ENCODE measurements at regions not wholly inside any gene's neighbourhood (a gene's known extent, or its start where the extent isn't known, plus 50 kb on each side); places are given as distances from the start of the nearest gene placed in this dataset.
A peak's percentile ranks its signal among the peaks of the same experiment; 100 is the strongest.
"Not testable (repeated sequence)": the region's sequence is repeated elsewhere in the genome, so short reads cannot be mapped to it uniquely, and the experiment has no call there.

- no peak for DNase-seq
Observed at GRCh38 chr1:22320587-22321344, 130.9 kb upstream of the ZBTB40 start.

GRCh38 chr1:22321917-22322316 is 129.7 kb upstream of the ZBTB40 start:
- no peak for DNase-seq

DNA sequence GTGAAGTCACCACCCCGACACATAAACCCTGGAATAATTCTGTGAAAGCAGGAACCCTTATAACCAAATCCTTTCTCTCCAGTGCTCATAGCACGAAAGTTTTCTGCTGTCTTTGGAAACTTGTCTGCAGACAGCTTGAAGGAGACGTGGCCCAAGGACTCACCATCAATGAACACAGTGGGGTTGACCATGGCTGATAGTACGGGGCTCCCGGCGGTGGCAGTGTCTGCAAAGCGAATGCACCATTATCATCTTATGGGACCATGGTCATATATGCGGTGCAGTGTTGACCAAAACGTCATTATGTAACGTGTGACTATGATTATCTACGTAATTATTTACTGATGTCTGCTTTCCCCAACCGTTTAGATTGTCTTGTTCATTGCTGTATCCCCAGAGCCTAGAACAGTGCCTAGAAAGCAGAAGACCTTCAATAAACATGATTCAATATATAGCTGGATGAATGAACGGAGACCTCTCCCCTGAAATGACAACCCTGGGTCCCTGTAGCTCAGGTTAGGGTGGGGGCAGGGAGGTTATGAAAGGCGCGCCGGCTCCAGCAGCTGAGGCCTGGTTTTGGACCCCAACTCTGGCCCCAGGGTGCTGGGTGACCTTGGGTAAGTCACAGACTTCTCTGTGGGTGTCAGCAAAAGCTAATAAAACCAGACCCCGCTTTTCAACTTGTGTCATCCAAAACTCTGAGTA is 128.4 kb upstream of the ZBTB40 start:
- no peak for DNase-seq

- DNase-seq, result no peak
Observed at GRCh38 chr1:22323846-22324504, 127.7 kb upstream of the ZBTB40 start.

- peak; percentile 18 for DNase-seq
Observed at GRCh38 chr1:22325531-22326371, 125.9 kb upstream of the ZBTB40 start.

DNA sequence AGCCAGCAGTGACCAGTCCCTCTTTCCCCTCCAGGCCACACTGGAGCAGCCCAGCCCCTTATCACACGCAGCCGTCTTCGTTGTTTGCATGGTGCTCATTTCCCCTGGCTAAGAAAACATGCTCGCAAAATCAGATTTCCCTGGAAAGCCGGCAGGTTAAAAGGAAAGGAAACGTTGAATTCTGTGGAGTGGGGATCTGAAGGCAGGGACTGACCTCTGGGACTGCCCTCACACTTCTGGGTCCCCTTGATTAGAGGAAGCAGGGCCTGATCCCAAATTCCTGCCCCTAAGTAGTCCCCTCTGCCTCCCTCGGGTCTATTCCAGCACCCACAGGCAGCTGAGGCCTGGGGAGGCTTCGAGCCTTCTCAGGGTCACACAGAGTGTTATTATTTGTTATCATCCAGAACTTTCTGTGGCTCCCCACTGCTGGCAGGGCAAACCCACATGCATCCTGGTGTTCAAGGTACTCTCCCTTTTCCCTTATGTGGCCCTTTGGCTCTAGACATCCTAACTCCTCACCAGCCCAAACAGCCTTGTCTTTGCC is 125.2 kb upstream of the ZBTB40 start:
- DNase-seq, result peak; percentile 26

DNA sequence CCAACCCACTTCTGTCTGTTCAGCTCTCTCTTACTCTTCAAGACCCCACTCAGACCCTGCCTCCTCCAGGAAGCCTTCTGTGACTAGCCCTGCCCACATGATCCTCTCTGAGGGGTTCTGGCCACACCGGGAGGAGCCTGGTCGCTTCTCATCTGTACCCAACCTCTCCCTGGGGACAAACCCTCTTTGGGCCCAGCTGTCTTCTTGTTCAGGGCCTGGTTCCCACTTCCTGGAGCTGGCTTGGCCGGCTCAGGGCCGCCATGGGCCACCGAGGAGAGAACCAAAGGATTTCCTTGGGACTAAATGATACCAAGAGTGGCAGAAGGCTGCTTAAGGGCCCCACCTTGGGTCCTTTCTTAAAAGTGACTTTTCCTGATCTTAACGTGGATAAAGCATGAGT is 124.7 kb upstream of the ZBTB40 start:
- peak; percentile 22 for DNase-seq

GRCh38 chr1:22327411-22327810 is 124.2 kb upstream of the ZBTB40 start:
- DNase-seq, result peak; percentile 20

- DNase-seq, result no peak
Observed at GRCh38 chr1:22328331-22329147, 123.1 kb upstream of the ZBTB40 start.

DNA sequence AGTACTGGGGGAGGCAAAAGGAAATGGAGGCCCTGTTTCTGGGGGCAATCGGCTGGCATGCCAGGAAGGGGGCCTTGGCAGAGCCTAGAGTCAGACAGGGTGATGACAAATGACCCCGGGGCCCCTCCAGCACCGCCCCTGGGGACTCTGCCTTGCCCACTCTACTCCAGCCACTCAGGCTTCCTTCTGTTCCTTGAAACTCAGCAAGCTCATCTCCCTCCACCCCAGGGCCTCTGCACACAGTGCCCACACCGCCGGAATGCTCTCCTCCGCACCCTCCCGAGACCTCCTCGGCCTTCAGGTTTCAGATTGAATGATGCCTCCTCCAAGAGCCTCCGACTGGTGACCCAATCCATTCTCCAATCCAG is 122.5 kb upstream of the ZBTB40 start:
- DNase-seq, result no peak

DNA sequence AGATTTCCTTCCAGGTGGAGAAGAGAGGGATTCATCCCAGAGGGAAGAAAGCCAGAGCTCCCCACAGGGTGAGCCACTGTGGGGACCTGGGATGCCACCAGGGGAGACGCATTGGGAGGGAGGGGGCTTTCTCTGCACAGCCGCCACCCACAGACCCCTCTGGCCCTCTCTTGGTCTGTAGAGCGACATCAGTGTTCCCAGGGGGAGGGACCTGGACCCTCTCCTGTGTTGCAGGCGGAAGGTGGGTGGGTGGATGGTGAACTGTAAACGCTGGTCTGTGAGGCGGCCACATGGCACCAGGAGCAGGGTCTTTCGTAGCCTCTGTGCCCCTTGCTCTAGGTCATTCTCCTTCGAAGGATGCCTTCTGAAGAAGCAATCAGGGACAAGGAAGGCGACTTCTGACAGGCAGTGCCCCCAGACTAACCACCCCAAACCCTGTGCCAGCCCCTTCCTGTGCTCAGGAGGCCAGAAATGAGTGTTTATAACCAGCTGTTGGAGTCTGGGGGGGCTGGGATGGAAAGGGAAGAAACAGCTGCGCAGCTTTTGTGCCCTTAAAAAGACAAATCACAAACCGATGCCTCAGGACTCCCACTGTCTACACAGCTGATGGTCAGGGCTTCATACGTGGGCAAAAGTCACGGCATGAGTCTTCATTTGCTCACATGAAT is 121.4 kb upstream of the ZBTB40 start:
- no peak for DNase-seq

GRCh38 chr1:22330760-22331119 is 120.9 kb upstream of the ZBTB40 start:
- DNase-seq, result no peak

GRCh38 chr1:22331618-22332423 is 119.8 kb upstream of the ZBTB40 start:
- no peak for DNase-seq

GRCh38 chr1:22332424-22332717 is 119.3 kb upstream of the ZBTB40 start:
- DNase-seq, result no peak

GRCh38 chr1:22332795-22333499 is 118.7 kb upstream of the ZBTB40 start:
- DNase-seq, result no peak

- no peak for DNase-seq
Observed at GRCh38 chr1:22333516-22334121, 118.0 kb upstream of the ZBTB40 start.

GRCh38 chr1:22334860-22335550 is 116.6 kb upstream of the ZBTB40 start:
- DNase-seq, result no peak

DNA sequence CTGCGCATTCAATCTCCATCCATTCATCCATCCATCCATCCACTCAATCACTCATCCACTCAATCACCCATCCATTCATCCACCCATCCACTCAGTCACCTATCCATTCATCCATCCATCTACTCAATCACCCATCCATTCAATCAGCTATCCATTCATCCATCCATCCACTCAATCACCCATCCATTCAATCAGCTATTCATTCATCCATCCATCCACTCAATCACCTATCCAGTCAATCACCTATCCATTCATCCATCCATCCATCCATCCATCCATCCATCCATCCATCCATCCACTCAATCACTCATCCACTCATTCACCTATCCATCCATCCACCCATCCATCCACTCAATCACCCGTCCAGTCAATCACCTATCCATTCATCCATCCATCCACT is 115.4 kb upstream of the ZBTB40 start:
- DNase-seq, result not testable (repeated sequence)

All from activated CD8-positive, alpha-beta memory T cell treated with anti-CD3 and anti-CD28 coated beads, Interleukin-2, amount 50 U/mL, for 48 hours (primary cell).